ENCODE measurements at regions not wholly inside any gene's neighbourhood (a gene's known extent, or its start where the extent isn't known, plus 50 kb on each side); places are given as distances from the start of the nearest gene placed in this dataset.
A peak's percentile ranks its signal among the peaks of the same experiment; 100 is the strongest.

DNA sequence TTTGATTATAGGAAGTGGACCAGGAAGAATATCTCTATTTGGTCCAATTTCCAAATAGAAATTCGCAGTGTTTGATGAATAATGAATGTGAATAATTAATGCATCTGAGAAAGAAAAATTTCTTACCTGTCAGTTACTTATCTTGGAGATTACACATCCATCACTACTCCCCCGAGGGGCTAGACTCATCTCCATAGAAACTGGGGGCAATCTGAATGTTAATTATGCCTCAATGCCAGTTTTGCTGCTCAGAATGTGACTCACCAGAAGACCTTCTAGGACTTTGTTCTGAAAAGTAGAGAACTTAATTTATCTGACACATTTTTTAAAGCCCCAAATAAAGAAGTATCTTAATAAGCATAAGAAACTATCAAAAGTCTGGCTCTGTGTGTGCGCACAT is 233.4 kb upstream of the NR4A3 start:
- DNase-seq (ENCODE audit: low read depth): no peak

DNA sequence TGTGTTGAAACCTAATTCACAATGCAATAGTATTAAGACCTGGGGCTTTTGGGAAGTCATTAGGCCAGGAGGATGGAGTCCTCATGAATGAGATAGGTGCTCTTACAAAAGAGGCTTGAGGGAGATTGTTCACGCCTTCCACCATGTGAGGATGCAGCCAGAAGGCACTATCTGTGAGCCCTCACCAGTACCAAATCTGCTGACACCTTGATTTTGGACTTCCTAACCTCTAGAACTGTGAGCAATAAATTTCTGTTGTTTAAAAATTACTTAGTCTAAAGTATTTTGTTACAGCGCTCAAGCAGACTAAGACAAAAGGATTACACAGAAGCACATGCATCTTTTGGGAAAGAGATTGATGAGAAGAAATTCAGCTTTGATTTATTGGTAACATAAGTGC is 232.9 kb upstream of the NR4A3 start:
- DNase-seq (ENCODE audit: low read depth): no peak

DNA sequence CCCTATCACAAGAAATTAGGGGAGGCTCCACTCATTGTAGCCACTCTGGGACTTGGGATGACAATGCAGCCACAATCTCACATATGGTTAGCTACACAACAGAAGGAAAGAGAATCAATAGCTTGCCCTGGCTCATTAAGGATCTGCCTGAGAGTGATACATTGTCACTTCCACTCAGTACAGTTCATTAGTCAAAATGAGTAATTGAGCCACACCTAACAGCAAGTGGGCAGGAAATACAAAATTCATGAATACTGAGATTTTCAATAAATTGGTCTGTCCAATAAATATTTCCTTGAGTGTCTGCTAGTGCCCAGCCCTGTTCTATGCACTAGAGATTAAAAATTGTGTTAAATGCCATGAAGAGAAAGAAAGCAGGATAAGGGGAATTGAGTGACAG is 231.3 kb upstream of the NR4A3 start:
- DNase-seq (ENCODE audit: low read depth): no peak

DNA sequence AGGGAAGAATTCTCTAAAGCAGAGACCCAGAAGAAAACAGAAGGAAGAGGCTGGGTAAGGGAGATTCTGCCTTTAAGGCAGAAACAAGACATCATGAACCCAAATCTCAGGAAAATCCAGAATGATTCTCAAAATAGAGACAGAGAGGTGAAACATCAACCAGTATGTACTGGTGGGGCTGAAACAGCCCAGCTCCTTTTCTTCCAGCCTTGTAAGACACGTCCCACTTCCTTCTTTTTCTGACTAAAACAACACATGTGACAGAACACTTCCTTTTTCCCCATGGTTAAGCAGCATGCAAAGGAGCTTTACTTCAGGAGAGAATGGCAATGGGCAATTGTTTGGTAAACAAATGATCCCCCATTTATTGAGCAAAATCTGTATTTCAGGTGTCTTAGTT is 230.8 kb upstream of the NR4A3 start:
- DNase-seq (ENCODE audit: low read depth): no peak

DNA sequence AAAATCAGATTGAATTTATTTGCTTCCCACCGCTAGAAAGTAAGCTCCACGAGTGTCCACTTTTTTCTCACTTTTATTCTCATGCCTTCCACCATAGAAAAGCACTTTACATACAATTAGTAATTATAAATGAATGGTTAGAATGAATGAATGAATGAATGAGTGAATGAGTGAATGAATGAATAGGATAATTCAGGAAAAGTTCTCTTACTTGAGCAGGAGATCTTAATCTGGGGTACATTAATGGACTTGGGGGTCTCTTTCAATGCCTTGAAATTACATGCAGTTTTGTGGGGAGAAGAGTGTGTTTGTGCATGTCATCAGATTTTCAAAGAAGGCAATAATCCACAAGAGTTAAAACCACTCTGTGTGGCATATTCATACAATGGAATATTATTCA is 229.9 kb upstream of the NR4A3 start:
- DNase-seq (ENCODE audit: low read depth): no peak

DNA sequence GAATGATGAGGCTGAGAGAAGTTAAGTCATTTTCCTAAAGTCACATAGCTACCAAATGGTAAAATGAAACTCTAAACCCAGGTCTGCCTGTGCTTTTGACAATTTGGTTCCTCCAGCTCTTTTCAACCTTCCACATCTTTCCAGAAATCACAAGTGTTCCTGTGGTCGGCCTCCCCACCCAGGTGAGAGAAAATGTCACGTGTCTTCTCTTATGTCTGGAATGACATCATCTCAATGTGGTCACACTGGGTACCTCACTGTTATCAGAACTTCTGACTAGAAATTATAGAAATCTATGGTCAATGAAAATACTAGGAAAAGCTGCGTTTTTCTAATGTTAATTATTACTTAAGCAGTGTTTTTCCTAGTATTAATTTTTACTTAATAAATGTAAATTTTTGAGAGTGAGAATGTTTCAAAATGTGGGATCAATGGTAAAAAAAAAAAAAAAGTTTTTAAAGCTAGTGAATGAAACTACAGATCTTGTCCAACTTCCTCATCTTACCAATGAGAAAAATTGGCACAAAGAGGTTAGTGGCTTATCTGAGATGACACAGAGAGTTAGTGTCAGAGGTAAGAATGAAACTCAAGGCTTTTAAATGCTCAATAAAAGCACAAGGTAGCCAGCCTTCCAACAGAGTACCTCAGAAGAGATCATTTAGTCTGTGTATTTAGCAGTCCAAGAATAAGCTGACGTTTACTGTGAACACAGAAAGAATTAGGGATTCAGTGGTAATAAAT is 228.7 kb upstream of the NR4A3 start:
- no peak for DNase-seq (ENCODE audit: low read depth)

DNA sequence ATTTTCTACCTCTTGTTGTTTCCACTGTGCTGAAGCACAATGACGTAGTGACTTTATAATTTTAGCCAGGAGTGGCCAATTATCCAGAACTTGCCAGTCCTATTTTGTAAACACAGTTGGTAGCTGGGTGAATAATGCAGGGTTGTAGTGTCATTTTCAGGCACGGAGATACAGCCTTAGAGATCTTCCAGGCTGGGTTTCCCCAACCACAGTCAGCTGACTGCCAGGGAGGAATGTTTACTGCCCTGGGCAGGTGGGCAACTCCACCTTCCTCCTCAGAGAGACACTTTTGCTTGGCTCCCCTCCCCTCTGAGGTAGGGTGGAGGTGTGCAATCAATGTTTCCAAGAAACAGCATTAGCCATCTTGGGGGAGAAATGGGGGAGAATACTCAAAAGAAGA is 228.1 kb upstream of the NR4A3 start:
- DNase-seq (ENCODE audit: low read depth): no peak

DNA sequence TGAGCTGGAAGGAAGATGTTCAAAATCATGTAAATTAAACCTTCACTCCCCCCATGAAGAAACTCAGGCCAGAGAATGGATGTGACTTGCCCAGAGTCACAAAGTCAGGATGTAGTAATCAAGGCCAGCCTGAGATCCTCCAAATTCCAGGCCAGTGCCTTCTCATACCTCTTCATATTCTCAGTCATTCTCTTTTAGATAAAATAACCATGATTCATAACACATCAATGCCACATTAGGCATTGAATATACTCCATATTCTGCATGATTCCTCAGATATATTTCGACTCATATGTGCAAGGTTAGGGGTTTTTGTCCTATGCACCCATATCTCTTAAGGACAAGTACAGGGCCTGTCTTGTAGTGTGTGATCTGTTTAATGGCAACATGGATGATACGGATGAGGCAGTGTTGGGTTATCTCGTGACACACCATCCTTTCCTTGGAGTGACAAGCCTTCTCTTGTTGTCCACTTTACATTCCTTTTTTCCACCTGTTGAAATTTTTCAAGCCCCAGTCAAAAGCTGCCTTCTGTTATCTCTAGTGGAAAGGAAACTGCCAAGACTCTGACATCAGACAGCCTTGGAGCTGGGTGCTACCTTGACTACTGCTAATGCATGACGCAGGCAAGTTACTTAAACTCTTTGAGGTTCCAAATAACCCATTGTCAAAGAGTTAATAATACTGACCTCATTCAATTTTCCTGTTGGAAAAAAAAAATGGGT is 227.5 kb upstream of the NR4A3 start:
- DNase-seq (ENCODE audit: low read depth): peak; percentile 8

DNA sequence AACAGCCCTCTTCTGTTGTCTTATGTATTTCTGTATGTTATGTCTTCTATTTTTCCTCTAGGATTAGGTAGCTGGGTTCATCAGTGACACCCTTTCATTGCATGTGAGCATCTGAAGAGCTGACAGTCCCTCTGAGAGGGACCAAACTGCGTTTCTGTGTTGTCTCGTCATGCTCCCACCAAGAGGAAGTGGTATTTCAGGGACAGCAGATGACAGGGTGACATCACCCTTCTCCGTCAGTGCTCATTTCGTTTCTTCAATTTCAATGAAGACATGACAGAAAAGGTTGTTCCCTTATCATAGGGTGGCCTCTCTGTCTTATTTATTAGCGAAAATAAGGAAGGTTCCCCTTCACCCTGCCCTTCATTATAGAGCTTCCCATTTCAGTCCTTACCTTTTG is 225.9 kb upstream of the NR4A3 start:
- no peak for DNase-seq (ENCODE audit: low read depth)

DNA sequence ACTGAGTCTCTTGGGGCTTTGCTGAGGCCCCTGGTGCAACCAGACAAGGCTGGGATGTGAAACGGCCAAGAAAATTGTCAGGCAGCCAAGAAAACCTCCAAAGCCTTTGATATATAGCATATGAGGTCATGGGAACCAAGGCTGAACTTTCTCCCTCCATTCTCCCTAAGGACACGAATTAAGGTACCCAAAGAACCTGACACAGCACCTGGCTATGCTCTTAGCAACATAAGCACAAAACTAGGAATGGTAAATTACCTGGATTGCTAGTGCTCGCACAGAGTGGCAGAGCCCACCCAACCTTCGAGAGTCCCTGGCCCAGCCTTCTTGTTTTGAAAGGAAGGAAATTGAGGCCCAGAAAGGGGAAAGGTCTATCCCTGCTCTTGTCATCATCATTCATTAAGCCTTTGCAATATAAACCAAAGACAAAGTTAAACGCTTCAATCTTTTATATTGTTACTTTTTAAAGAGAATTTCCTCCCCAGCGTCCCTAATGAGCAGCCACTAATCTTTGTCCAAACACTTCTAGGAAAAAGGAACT is 220.0 kb upstream of the NR4A3 start:
- no peak for DNase-seq (ENCODE audit: low read depth)

DNA sequence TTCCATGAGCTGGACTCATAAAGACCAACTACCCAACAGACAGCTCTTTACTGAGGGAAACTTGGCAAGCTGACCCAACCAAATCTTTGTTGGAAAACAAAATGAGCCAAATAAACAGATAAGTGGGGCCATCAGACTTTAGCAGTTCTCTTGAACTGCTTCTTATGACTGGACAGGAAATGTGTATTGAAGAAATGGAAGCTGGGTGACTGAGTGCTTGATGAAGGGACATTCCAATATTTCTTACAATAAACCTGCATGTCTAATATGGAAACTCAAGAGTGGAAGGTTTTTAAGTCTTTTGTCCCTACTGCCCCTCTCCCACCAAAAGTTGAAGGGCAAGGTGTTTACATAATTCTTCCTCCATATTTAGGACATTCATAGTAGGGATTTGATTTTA is 218.8 kb upstream of the NR4A3 start:
- no peak for DNase-seq (ENCODE audit: low read depth)

DNA sequence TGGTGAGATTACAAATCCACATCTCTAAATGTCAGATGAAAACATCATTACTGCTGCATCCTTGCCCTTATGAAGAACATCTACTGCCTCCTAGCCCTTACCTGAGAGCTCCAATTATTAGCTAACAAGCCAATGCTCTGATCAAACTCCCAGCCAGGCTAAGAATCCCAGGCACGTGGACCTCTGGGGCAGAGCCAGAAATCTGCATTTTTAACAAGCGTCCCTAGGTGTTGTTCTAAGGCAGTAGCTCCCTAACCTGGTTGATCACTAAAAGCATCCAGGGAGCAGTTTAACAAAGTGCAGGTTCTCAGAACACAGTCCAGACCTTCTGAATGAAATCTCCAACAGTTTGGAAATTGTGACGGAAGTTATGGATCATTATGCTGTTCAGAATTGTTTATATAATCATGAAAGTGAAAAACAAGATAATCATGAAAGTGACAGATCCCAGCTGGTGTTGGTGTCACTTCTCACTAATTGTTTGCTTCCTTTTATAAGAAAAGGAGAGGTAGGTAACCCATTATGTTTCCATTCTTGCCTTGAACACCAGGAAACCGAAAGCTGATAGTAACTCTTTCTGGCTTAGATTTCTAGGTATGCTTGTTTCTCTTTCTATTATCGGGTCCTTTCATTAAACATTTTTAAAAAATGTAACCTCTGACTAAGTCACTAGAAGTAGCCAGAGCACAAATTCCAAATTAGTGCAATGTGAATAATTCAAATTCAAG is 216.5 kb upstream of the NR4A3 start:
- no peak for DNase-seq (ENCODE audit: low read depth)

DNA sequence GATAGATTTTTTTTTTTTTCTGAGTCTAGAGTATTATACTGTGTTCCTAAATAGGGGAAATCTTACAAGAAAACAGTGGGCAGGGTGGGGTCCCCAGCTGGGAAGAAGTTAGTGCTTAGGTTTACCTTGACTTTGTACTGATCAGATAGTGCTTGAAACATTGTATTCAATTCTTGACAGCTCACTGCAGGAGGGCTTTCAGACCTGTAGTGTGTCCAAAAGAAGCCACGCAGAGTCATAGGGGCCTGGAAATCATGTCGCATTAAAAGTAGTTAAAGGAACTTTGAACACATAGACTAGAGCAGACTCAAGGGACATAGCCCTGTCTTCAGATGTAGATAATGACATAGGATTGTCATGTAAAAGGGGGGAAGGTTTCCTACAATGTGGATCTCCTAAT is 215.4 kb upstream of the NR4A3 start:
- no peak for DNase-seq (ENCODE audit: low read depth)

DNA sequence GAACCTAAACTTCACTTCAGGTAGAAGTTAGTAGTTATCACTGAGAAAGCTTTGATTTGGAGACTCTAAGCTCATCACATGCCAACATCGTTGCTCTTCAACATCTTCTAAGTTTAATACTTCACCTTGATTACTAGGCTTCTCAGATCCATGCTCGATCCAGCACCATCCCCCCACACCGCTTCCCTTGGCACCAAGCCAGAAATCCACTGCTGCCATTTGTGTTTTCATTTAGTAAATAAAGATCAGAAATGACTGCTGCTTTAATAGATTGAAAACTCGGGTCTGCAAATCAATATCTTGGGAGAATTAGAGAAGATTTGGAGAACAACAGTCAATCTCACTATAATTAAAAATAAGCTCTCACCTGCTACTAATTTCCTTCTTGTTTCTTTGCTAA is 214.7 kb upstream of the NR4A3 start:
- no peak for DNase-seq (ENCODE audit: low read depth)

DNA sequence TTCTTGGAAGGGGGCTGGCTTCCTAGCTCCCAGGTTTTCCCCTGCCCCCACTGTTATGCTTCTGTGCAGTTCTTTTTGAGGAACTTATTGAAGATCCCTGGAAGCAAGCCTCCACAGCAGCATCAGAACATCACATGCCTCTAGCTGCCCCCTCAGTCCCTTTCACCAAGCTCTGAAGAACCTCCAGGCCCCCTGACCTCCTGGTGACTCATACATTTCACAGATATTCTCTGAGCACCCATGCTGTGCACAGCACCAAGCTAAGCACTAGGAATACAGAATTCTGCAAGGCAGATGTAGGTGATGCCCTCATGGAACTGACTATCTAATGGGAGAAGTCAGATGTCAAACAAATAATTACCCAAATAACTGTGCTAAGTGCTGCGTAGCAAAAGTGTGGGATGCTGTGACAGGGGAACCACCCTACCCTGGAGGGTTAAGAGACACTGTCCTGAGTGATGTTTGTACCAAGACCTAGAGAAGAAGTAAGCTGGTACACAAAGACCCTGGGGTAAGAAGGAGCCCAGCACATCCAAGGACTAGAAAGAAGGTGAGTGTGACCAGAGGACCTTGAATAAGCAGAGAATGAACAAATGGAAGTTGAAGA is 213.7 kb upstream of the NR4A3 start:
- DNase-seq (ENCODE audit: low read depth): no peak

DNA sequence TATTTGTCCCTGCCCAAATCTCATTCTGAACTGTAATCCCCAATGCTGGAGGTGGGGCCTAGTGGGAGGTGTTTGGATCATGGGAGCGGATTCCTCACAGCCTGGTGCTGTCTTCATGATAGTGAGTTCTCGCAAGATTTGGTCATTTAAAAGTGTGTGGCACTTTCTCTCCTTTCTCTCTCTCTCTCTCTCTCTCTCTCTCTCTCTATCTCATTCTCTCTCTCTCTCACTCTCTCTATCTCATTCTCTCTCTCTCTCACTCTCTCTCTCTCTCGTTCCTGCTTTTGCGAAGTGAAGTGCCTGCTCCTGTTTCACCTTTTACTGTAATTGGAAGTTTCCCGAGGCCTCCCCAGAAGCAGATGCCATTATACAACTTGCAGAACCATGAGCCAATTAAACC is 207.3 kb upstream of the NR4A3 start:
- DNase-seq (ENCODE audit: low read depth): no peak

DNA sequence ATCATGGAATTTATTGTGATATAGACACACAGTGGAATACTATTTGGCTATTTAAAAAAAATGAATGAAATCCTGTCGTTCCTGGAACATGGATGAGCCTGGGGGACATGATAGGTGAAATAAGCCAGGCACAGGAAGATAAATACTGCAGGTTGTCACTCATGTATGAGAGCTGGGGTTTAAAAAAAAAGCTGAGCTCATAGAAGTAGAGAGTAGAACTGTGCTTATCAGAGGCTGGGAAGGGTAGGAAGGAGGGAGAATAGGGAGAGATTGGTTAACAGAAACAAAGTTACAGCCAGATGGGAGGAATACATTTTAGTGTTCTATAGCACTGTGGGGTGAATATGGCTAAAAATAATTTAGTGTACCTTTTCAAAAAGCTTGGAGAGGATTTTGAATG is 200.6 kb upstream of the NR4A3 start:
- no peak for DNase-seq (ENCODE audit: low read depth)

DNA sequence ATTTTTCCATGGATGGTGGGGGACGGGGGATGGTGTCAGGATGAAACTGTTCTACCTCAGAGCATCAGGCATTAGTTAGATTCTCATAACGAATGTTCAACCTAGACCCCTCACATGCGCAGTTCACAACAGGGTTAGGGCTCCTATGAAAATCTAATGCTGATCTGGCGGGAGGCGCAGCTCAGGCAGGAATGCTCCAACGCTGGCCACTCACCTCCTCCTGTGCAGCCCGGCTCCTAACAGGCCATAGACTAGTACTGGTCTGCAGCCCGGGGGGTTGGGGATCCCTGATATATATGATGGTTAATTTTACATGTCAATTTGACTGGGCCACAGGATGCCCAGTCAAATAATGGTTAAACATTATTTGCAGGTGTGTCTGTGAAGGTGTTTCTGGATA is 199.0 kb upstream of the NR4A3 start:
- DNase-seq (ENCODE audit: low read depth): no peak

DNA sequence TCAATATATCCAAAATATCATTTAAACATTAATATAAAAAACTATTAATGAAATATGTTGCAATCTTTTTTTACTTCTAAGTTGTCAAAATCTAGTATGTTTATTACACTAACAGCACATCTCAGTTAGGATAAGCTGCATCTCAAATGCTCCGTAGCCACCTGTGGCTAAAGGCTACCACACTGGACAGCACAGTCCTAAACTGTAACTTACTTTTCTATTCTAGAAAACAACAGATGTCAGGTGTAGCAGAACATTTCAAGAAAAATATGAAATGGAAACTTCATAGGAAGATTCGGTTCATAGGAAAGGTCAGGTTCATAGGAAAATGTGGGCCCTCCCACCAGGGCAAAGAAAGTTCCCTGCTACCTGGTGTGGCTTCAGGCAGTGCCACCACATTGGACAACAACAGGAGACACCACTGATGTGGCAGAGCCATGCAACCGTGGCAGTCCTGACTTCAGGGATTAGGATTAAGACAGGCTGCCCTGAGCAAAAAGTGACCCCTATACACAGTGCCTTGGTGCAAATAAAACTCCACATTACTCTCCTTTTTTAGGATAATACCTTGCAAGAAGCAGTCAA is 197.8 kb upstream of the NR4A3 start:
- no peak for DNase-seq (ENCODE audit: low read depth)

DNA sequence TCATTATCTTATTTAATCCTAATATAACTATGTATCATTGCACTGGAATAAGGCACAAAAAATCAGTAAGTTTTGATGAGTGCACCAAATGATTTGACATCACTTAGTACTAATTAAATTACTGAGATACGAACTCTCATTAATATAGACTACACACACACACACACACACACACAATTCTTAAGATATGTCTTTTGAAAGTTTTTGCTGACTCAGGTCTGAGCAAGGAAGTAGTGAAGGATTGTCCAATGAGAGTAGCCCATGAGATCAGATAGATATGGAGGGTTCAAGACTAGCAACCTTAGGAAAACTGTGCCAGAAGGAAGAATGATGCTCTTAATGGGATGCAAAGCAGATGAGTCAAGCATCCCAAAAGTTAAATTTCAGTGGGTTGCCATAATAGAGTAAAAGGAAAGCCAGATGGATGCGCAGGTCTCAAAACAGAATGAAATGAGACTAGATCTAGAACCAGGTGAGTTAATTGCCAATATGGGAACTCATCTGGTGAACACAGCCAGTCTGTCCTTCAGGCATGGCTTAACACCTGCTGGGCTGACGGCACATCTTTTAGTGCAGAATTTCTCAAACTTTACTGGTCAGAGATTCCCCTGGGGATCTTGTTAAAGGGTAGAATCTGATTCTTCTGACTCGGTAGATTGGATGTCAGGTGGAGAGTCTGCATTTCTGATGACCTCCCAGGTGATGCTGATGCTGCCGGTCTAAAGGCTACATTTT is 197.0 kb upstream of the NR4A3 start:
- no peak for DNase-seq (ENCODE audit: low read depth)

DNA sequence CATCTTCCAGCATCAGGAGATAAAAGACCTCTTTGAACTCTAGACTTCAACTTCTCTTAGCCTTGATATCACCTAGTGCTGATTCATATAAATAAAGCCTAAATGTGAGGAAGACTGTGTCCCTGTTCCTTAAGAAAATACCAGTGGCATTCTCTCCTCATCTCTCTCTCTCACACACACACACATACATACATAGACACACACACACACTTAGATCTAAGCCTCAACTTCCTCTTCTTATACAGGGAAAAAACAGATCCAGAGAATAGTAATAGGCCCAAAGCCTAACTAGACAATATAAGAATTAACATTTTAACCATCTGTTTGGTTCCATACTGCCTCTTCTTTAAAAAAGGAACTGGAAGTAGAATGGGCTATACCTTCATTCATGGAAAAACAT is 195.3 kb upstream of the NR4A3 start:
- no peak for DNase-seq (ENCODE audit: low read depth)

Measured in LHCN-M2 (cell line).